Colonic mucosa (tissue), 4 donors: ENCODE measurements at regions not wholly inside any gene's neighbourhood (a gene's known extent, or its start where the extent isn't known, plus 50 kb on each side); places are given as distances from the start of the nearest gene placed in this dataset.

ENCODE experiments used
- DNase-seq: peaks from one replicate; pipeline ENCODE4 v3.0.0-alpha.2; 2020
- H3K27ac ChIP-seq: fragments of 200-600 bp; one replicate; pipeline ENCODE4 v1.8.0; 2021
- H3K27me3 ChIP-seq: fragments of 200-600 bp; one replicate; pipeline ENCODE4 v1.8.0; 2021
- H3K36me3 ChIP-seq: fragments of 200-600 bp; one replicate; pipeline ENCODE4 v1.8.0; 2021
- H3K4me1 ChIP-seq: fragments of 200-600 bp; one replicate; pipeline ENCODE4 v1.8.0; 2021; ENCODE audit warnings: mild to moderate bottlenecking
- H3K4me3 ChIP-seq: fragments of 200-600 bp; one replicate; pipeline ENCODE4 v1.8.0; 2021
- H3K9ac ChIP-seq, 2 donors: one replicate each; pipeline ENCODE4 v1.7.0; 2013; ENCODE audit warnings: control low read depth in 2 of 2, low read depth in 2 of 2, low read length in 2 of 2
- H3K9me3 ChIP-seq: fragments of 200-600 bp; one replicate; pipeline ENCODE4 v1.8.0; 2021
- CTCF ChIP-seq: fragments of 200-600 bp; IDR thresholded peaks from one replicate; pipeline ENCODE4 v1.8.0; 2022; ENCODE audit warnings: antibody characterized with exemption, mild to moderate bottlenecking
- intact Hi-C: fragments of 100-400 bp; cut with DNase I; formaldehyde crosslinking; loops from one replicate; pipeline ENCODE4 v1.14.1; 2022
- donor health status: healthy.
- donor health status: DM: no; HTN: no; CAD: no.
- donor health status: DM: no; HTN: no; CAD: no.

GRCh38 chr5:9919306-9920030 lies 289.3 kb upstream of the TAS2R1 start:
- DNase-seq: no peak
- H3K27ac ChIP-seq: no peak overlapping the region
- no peak overlapping the region for H3K4me3 ChIP-seq
- intact Hi-C loops: no loop called here
- no peaks in the 10 kb centered on the region for H3K36me3 ChIP-seq
- H3K9ac ChIP-seq: no peak overlapping the region
- H3K4me1 ChIP-seq: no peaks in the 10 kb centered on the region
- TF ChIP-seq CTCF: no peak
- H3K27me3 ChIP-seq: no peaks in the 10 kb centered on the region
- no peaks in the 10 kb centered on the region for H3K9me3 ChIP-seq

GRCh38 chr5:9905661-9906060 lies 275.5 kb upstream of the TAS2R1 start:
- Histone ChIP-seq H3K27ac (no peak overlapping the region), H3K36me3 (no peaks in the 10 kb centered on the region)

GRCh38 chr5:9903801-9904200 lies 273.6 kb upstream of the TAS2R1 start:
- Histone ChIP-seq H3K9ac (no peak overlapping the region), H3K9me3 (no peaks in the 10 kb centered on the region), H3K27me3 (no peaks in the 10 kb centered on the region), H3K36me3 (no peaks in the 10 kb centered on the region), H3K4me1 (no peaks in the 10 kb centered on the region), H3K27ac (no peak overlapping the region), H3K4me3 (no peak overlapping the region)
- no peak for TF ChIP-seq CTCF
- DNase-seq: no peak
- intact Hi-C loops: no loop called here

More at GRCh38 chr5:9905661-9906060, 275.5 kb upstream of the TAS2R1 start:
- Histone ChIP-seq H3K4me1 (no peaks in the 10 kb centered on the region), H3K9ac (no peak overlapping the region), H3K27me3 (no peaks in the 10 kb centered on the region), H3K9me3 (no peaks in the 10 kb centered on the region), H3K4me3 (no peak overlapping the region)
- intact Hi-C loops: no loop called here
- no peak for DNase-seq
- TF ChIP-seq CTCF: no peak

GRCh38 chr5:9898319-9898718 lies 268.2 kb upstream of the TAS2R1 start:
- intact Hi-C loops: no loop called here
- Histone ChIP-seq H3K4me1 (no peaks in the 10 kb centered on the region), H3K9me3 (no peaks in the 10 kb centered on the region), H3K27ac (no peak overlapping the region), H3K9ac (no peak overlapping the region), H3K27me3 (no peaks in the 10 kb centered on the region), H3K4me3 (no peak overlapping the region), H3K36me3 (no peaks in the 10 kb centered on the region)
- no peak for TF ChIP-seq CTCF
- no peak for DNase-seq

- H3K9ac ChIP-seq: no peak overlapping the region
- H3K36me3 ChIP-seq: no peaks in the 10 kb centered on the region
- no peaks in the 10 kb centered on the region for H3K4me1 ChIP-seq
- TF ChIP-seq CTCF: no peak
- H3K9me3 ChIP-seq: no peaks in the 10 kb centered on the region
- no peak overlapping the region for H3K4me3 ChIP-seq
- intact Hi-C loops: no loop called here
- H3K27ac ChIP-seq: no peak overlapping the region
- no peak for DNase-seq
- no peaks in the 10 kb centered on the region for H3K27me3 ChIP-seq
Measured at GRCh38 chr5:9895302-9895645, 265.1 kb upstream of the TAS2R1 start.
